C4-2B (cell line): ENCODE measurements at regions not wholly inside any gene's neighbourhood (a gene's known extent, or its start where the extent isn't known, plus 50 kb on each side); places are given as distances from the start of the nearest gene placed in this dataset.

ENCODE experiments used
- H3K27ac ChIP-seq: fragments of 450-650 bp; 2 replicates; pipeline ENCODE4 v1.5.1; 2017
- CTCF ChIP-seq: fragments of 450-650 bp; conservative IDR thresholded peaks from 2 replicates; pipeline ENCODE4 v1.5.1; 2017; ENCODE audit warnings: mild to moderate bottlenecking
- ZFX ChIP-seq: fragments of 450-650 bp; IDR thresholded peaks from 2 replicates; pipeline ENCODE4 v1.6.1; 2017

GRCh38 chr10:30178356-30178964, 119.1 kb upstream of the JCAD start:
- no peak overlapping the region for H3K27ac ChIP-seq
- TF ChIP-seq CTCF (no peak), ZFX (no peak)

GRCh38 chr10:30176776-30177533, 117.6 kb upstream of the JCAD start:
- no peak overlapping the region for H3K27ac ChIP-seq
- TF ChIP-seq CTCF (no peak), ZFX (no peak)

- TF ChIP-seq ZFX: no peak
- no peak overlapping the region for H3K27ac ChIP-seq
These were observed 116.8 kb upstream of the JCAD start for GRCh38 chr10:30176182-30176581.

- TF ChIP-seq CTCF: no peak
- no peak for TF ChIP-seq ZFX
- no peak overlapping the region for H3K27ac ChIP-seq
These were observed 113.3 kb upstream of the JCAD start for GRCh38 chr10:30172673-30173072.

GRCh38 chr10:30172091-30172490, 112.7 kb upstream of the JCAD start:
- TF ChIP-seq CTCF (no peak), ZFX (no peak)
- H3K27ac ChIP-seq: no peak overlapping the region

GRCh38 chr10:30171601-30172000, 112.2 kb upstream of the JCAD start:
- TF ChIP-seq ZFX (no peak), CTCF (no peak)
- H3K27ac ChIP-seq: no peak overlapping the region

GRCh38 chr10:30170814-30171213, 111.4 kb upstream of the JCAD start:
- no peak overlapping the region for H3K27ac ChIP-seq
- no peak for TF ChIP-seq ZFX
- no peak for TF ChIP-seq CTCF

GRCh38 chr10:30170146-30170545, 110.8 kb upstream of the JCAD start:
- H3K27ac ChIP-seq: no peak overlapping the region
- no peak for TF ChIP-seq CTCF
- TF ChIP-seq ZFX: no peak
